ENCODE measurements at regions not wholly inside any gene's neighbourhood (a gene's known extent, or its start where the extent isn't known, plus 50 kb on each side); places are given as distances from the start of the nearest gene placed in this dataset.

- no peak for DNase-seq (ENCODE audit: low read depth in 3 of 3)
These were observed 57.1 kb downstream of the HLA-A start for GRCh38 chr6:29999416-29999815.

- no peak for DNase-seq (ENCODE audit: low read depth in 3 of 3)
These were observed 57.9 kb downstream of the HLA-A start for GRCh38 chr6:30000156-30000791.

- DNase-seq (ENCODE audit: low read depth in 3 of 3): no peak
These were observed 58.2 kb upstream of the POLR1H start for GRCh38 chr6:30002871-30003270.

- DNase-seq (ENCODE audit: low read depth in 3 of 3): no peak
These were observed 55.6 kb upstream of the POLR1H start for GRCh38 chr6:30005482-30005881.

- peak in 1 of 3 experiments; percentile 13 for DNase-seq (ENCODE audit: low read depth in 3 of 3)
These were observed 54.6 kb upstream of the POLR1H start for GRCh38 chr6:30006170-30007131.

- DNase-seq (ENCODE audit: low read depth in 3 of 3): peak in 1 of 3 experiments; percentile 51
These were observed 53.8 kb upstream of the POLR1H start for GRCh38 chr6:30007132-30007764.

- no peak for DNase-seq (ENCODE audit: low read depth in 3 of 3)
These were observed 52.0 kb upstream of the POLR1H start for GRCh38 chr6:30009113-30009512.

Data from stimulated activated CD4-positive, alpha-beta T cell treated with anti-CD3 and anti-CD28 coated beads, TNF-alpha, amount 100 ng/mL, for 24 hours (primary cell).